Stimulated activated CD4-positive, alpha-beta T cell treated with anti-CD3 and anti-CD28 coated beads, Interleukin-12 subunit alpha, Interleukin-12 subunit beta, amount 100 ng/mL, for 48 hours (primary cell): ENCODE measurements at regions not wholly inside any gene's neighbourhood (a gene's known extent, or its start where the extent isn't known, plus 50 kb on each side); places are given as distances from the start of the nearest gene placed in this dataset.

Experiments used
- DNase-seq, 3 donors: peaks; one replicate each; pipeline ENCODE4 v3.0.0-alpha.2; 2020; ENCODE audit warnings: low read depth in 2 of 3, low spot score in 1 of 3

DNA sequence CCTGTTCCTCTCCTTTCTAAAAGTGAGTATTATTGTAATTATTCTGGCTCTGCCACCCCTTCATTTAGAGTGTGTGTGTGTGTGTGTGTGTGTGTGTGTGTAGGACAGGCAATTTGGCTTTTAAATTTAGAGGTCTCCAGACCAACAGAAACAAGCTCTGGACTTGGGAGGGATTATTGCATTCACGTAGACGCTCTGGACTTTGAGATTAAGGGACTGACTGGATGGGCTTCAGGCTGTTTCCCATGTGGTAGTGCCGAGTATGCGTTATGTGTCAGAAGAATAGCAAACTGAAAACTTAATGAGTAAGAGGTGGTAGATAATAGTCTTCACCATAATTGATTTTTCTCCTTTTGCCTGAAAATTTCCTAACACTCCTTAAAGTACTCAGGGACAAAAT, 281.9 kb downstream of the USP25 start:
- no peak for DNase-seq

DNA sequence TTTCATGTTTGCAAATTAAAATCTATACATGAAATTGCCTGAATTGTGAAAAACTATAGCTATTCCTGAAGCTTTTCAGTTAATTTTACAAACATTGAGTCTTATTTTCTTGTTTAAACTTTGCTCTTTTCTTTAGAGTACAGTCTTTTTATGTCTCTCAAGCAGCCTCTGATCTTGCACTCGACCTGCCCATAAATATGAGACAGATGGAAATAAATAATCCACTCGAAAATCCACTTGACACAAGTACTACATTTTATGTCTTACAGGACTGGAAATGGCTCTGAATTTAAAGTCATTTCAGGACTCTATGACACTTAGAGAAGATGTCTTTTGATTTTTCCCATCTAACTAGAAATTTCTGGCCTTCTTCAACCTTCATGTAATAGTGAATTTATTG, 283.8 kb downstream of the USP25 start:
- DNase-seq, result no peak

GRCh38 chr21:16020878-16021277, 291.1 kb downstream of the USP25 start:
- DNase-seq, result no peak

GRCh38 chr21:16022116-16022515, 292.3 kb downstream of the USP25 start:
- no peak for DNase-seq

GRCh38 chr21:16022921-16023320, 293.1 kb downstream of the USP25 start:
- DNase-seq, result no peak

DNA sequence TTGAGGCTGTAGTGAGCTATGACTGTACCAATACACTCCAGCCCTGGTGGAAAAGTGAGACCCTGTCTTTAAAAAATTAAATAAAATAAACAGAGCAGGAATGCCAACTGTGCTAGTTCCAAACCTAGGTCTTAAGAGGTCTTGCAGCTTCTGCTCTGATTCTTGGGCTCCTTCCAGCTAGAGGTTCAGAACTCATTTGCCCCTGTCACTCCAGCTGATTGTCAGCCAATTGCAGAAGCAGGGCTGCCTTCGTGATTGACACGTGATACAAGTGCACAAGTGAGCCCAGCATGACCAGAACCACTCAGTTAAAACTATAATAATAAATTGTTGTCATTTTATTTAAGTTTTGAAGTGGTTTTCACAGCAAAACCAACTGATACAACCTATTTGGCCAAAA, 298.4 kb downstream of the USP25 start:
- no peak for DNase-seq

- DNase-seq, result no peak
Measured at GRCh38 chr21:16028941-16029464, 299.2 kb downstream of the USP25 start.

- no peak for DNase-seq
Measured at GRCh38 chr21:16033193-16033592, 303.4 kb downstream of the USP25 start.

DNA sequence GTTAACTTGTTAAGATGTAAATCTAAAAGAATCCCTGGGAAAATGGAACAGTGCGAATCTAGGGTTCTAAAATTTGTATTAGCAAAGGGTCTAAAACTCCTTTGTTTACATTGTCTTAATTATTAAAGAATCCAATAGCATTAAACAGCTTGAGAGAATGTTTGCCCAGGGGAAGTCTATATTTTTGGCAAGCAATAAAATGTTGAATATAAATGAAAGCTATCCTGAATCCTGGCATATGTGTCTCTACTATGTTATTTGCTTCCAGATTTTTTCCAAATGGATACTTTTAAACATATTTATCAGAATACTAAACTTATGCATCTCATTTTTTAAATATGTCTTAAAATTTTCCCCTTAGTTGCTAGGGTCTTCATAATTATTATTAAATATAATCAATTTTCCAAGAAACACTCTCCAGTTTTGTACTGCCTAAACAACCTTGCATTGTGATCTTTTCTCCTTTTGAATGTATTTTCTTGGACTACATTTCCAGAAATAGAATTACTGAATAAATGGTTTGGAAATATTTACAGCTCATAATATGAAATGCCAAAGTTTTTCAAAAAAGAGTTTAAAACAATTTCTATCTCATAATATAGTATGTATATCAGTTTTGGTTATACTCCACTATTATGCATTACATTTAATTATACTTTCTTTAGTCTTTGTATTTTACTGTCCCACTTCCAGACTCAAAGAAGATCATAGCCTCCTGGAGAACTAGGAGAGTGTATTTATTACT, 304.8 kb downstream of the USP25 start:
- no peak for DNase-seq

GRCh38 chr21:16037421-16037955, 307.7 kb downstream of the USP25 start:
- no peak for DNase-seq

DNA sequence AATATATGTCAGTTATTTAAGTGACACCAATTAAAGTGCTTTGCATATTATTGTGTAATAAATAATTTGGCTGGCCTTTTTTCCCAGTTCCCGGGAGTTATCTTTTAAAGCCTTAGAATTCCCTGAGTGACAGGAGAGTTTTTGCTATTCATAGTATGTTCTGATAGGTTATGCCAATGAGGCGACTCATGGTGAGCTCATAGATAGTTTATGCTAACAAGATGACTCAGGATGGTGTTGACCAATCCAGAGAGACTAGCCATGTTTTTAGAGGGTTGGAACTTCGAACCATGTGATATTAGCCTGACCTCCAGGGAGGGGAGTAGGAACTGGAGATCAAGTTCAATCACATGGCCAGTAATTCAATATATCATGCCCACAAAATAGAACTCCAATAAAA, 310.8 kb downstream of the USP25 start:
- no peak for DNase-seq

GRCh38 chr21:16044676-16045075, 314.9 kb downstream of the USP25 start:
- no peak for DNase-seq

GRCh38 chr21:16046656-16047330, 317.0 kb downstream of the USP25 start:
- no peak for DNase-seq

GRCh38 chr21:16047904-16048303, 318.1 kb downstream of the USP25 start:
- no peak for DNase-seq

DNA sequence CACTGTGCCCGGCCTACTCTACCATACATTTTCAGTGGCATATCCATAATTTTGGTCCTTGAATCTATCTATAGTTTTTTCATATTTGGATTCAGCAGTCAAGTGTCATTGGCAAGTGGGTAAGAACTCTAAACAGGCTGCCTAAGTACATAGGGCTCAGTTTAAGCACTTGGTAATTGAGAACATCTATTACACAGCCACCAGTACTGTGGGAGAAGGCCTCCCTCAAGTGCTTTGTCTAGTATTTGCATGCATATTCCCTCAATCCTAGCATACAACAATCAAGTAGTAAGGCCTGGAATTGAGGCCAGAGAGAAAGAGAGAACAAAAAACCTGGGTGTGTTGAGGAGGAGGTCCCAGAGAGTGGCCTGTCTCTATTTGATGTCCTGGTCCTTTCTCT, 325.2 kb downstream of the USP25 start:
- DNase-seq, result no peak

DNA sequence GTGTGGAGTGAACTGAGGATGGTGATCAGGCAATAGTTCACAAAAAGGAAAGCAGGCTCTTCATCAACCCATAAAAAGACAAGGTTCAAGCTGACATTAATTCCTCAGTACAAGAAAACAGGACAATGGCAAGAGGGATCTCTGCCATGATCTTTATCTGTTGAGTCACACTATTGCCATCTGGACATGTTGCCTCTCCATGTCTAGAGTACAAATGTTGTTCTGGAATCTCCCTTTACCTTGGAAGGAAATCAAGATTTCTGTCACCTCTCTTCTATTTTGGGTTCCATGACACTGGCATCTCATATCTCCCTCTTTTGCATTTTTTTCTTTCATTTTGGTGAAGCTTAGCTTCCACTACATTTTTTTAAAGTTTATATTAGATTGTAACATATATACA, 329.1 kb downstream of the USP25 start:
- no peak for DNase-seq

DNA sequence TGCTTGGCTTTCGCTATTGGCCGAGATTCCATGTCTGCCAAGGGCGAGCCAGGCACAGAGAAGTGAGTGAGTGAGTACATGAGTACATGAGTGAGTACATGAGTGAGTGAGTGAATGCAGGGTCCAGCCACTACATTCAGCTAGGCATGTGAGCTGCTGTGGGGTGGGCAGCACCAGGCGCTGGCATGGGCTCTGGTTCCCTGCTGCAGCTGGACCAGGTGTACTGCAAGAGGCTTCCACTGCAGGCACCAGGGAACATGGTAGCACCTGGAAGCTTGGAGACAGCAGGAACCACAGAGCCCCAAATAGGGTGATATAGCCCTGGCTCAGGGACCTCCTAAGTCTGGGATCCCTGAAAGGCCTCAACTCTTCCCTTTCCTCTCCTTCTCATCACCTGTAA, 330.2 kb downstream of the USP25 start:
- no peak for DNase-seq

DNA sequence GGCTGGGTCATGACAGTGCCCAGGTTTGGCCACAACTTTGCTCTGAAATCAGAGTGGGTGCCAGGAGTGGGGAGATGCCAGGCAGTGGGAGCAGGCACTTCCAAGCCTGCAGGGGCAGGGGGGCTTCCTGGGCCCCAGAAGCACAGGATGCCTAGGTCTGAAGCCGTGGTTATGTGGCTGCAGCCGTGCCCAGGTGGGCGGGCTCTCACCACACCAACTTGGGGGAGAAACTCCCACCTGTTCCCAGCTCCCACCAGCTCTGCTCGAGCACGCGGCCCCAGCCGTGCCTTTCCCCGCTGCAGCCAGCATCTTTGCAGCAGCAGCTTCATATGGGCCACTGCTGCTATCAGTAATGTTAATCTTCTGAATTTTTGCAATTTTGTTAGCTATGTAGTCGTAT, 331.4 kb downstream of the USP25 start:
- no peak for DNase-seq

GRCh38 chr21:16069178-16070112, 339.7 kb downstream of the USP25 start:
- DNase-seq, result no peak

GRCh38 chr21:16070207-16070651, 340.4 kb downstream of the USP25 start:
- no peak for DNase-seq

DNA sequence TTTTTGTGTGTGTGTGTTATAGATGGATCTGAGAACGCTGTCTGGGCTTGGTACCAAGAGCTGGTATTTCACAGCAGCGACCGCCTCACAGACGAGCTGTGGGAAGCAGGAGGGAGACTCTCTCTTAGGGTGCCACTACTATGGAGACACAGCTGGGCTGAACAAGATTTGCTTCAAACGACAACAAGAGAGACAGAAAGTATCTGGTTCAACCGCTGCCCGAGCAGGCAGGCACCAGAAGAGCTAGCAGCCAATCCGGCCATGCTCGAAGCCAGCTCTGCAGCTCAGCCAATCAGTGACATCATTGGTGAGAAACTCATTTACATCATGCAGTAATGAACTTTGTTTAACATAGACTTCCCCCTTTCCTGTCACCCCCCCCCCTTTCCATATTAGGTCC, 341.3 kb downstream of the USP25 start:
- no peak for DNase-seq
